ENCODE measurements at regions not wholly inside any gene's neighbourhood (a gene's known extent, or its start where the extent isn't known, plus 50 kb on each side); places are given as distances from the start of the nearest gene placed in this dataset.

- H3K36me3 ChIP-seq (ENCODE audit: control insufficient read depth in 4 of 4, insufficient read depth in 4 of 4, low read length in 3 of 4) = no peaks in the 10 kb centered on the region
- no peak for DNase-seq
- H3K27ac ChIP-seq (ENCODE audit: insufficient read depth in 1 of 2, low read depth in 1 of 2, low read length in 2 of 2, poor library complexity in 1 of 2, severe bottlenecking in 2 of 2) = no peak overlapping the region
- H3K4me3 ChIP-seq (ENCODE audit: control insufficient read depth in 1 of 7, extremely low read depth in 1 of 7, insufficient read depth in 4 of 7, low read depth in 2 of 7, low read length in 6 of 7) = no peak overlapping the region
- ChIA-PET CTCF (no interaction called here), POLR2A (no interaction called here)
- H3K9me3 ChIP-seq (ENCODE audit: control extremely low read depth in 1 of 5, control insufficient read depth in 4 of 5, insufficient read depth in 2 of 5, low read depth in 1 of 5, low read length in 4 of 5) = peaks cover 0 to 4% (median 3%) of the 10 kb centered on the region in 5 experiments
- H3K27me3 ChIP-seq (replicated peaks in 2 of 5; ENCODE audit: control insufficient read depth in 4 of 5, insufficient read depth in 5 of 5, low read length in 4 of 5) = no peaks in the 10 kb centered on the region
- WGBS (ENCODE audit: insufficient coverage) = 90% methylated on average over 7 of the region's 11 CpGs
- H3K4me1 ChIP-seq (ENCODE audit: control extremely low read depth in 1 of 4, control insufficient read depth in 4 of 4, insufficient read depth in 4 of 4, low read length in 3 of 4) = no peaks in the 10 kb centered on the region
Observed at GRCh38 chr6:67663105-67663895, 971.8 kb upstream of the ADGRB3 start.

- no peaks in the 10 kb centered on the region for H3K27me3 ChIP-seq (replicated peaks in 2 of 5; ENCODE audit: control insufficient read depth in 4 of 5, insufficient read depth in 5 of 5, low read length in 4 of 5)
- no peaks in the 10 kb centered on the region for H3K36me3 ChIP-seq (ENCODE audit: control insufficient read depth in 4 of 4, insufficient read depth in 4 of 4, low read length in 3 of 4)
- DNase-seq = no peak
- POLR2A ChIA-PET = no interaction called here
- H3K4me3 ChIP-seq (ENCODE audit: control insufficient read depth in 1 of 7, extremely low read depth in 1 of 7, insufficient read depth in 4 of 7, low read depth in 2 of 7, low read length in 6 of 7) = no peak overlapping the region
- 83% methylated on average over 1 of the region's 3 CpGs for WGBS (ENCODE audit: insufficient coverage)
- H3K27ac ChIP-seq (ENCODE audit: insufficient read depth in 1 of 2, low read depth in 1 of 2, low read length in 2 of 2, poor library complexity in 1 of 2, severe bottlenecking in 2 of 2) = no peak overlapping the region
- H3K9me3 ChIP-seq (ENCODE audit: control extremely low read depth in 1 of 5, control insufficient read depth in 4 of 5, insufficient read depth in 2 of 5, low read depth in 1 of 5, low read length in 4 of 5) = no peaks in the 10 kb centered on the region
- CTCF ChIA-PET = no interaction called here
- no peaks in the 10 kb centered on the region for H3K4me1 ChIP-seq (ENCODE audit: control extremely low read depth in 1 of 4, control insufficient read depth in 4 of 4, insufficient read depth in 4 of 4, low read length in 3 of 4)
Observed at GRCh38 chr6:67653561-67653960, 981.5 kb upstream of the ADGRB3 start.

- DNase-seq = no peak
- Histone ChIP-seq H3K4me3 (ENCODE audit: control insufficient read depth in 1 of 7, extremely low read depth in 1 of 7, insufficient read depth in 4 of 7, low read depth in 2 of 7, low read length in 6 of 7) (no peak overlapping the region), H3K27ac (ENCODE audit: insufficient read depth in 1 of 2, low read depth in 1 of 2, low read length in 2 of 2, poor library complexity in 1 of 2, severe bottlenecking in 2 of 2) (no peak overlapping the region), H3K4me1 (ENCODE audit: control extremely low read depth in 1 of 4, control insufficient read depth in 4 of 4, insufficient read depth in 4 of 4, low read length in 3 of 4) (no peaks in the 10 kb centered on the region), H3K27me3 (replicated peaks in 2 of 5; ENCODE audit: control insufficient read depth in 4 of 5, insufficient read depth in 5 of 5, low read length in 4 of 5) (no peaks in the 10 kb centered on the region), H3K9me3 (ENCODE audit: control extremely low read depth in 1 of 5, control insufficient read depth in 4 of 5, insufficient read depth in 2 of 5, low read depth in 1 of 5, low read length in 4 of 5) (no peaks in the 10 kb centered on the region), H3K36me3 (ENCODE audit: control insufficient read depth in 4 of 4, insufficient read depth in 4 of 4, low read length in 3 of 4) (no peaks in the 10 kb centered on the region)
- POLR2A ChIA-PET = interaction anchor here (0.6 kb wide), 1 partner anchor 18 kb away, joined by 3 read pairs; no protein-coding TSS in a partner anchor
- CTCF ChIA-PET = no interaction called here
- WGBS (ENCODE audit: insufficient coverage) = no CpG with 5 or more reads among the region's 1 CpG
Observed at GRCh38 chr6:67646550-67646949, 988.5 kb upstream of the ADGRB3 start.

DNA sequence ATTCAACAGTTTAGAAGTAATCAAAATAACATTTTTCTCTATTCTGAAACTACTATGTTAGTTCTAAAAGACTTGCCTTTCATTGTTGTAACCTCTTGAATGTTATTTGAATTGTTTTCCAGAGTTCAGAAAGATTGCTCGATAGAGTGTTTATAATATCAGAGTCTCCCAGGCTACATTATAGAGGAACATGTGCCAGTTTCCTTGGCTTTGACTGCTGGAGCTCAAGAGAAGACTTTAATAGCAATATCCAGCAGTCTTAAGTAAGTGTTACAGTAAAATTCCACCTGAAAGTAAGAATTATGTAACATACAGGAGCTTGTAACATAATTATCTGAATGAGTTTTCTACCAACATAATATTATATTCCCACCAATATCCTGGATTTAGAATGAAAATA is 991.8 kb upstream of the ADGRB3 start:
- no peak overlapping the region for H3K4me3 ChIP-seq (ENCODE audit: control insufficient read depth in 1 of 7, extremely low read depth in 1 of 7, insufficient read depth in 4 of 7, low read depth in 2 of 7, low read length in 6 of 7)
- no peaks in the 10 kb centered on the region for H3K36me3 ChIP-seq (ENCODE audit: control insufficient read depth in 4 of 4, insufficient read depth in 4 of 4, low read length in 3 of 4)
- CTCF ChIA-PET = no interaction called here
- H3K4me1 ChIP-seq (ENCODE audit: control extremely low read depth in 1 of 4, control insufficient read depth in 4 of 4, insufficient read depth in 4 of 4, low read length in 3 of 4) = no peaks in the 10 kb centered on the region
- no peak overlapping the region for H3K27ac ChIP-seq (ENCODE audit: insufficient read depth in 1 of 2, low read depth in 1 of 2, low read length in 2 of 2, poor library complexity in 1 of 2, severe bottlenecking in 2 of 2)
- POLR2A ChIA-PET = no interaction called here
- DNase-seq = no peak
- no peaks in the 10 kb centered on the region for H3K9me3 ChIP-seq (ENCODE audit: control extremely low read depth in 1 of 5, control insufficient read depth in 4 of 5, insufficient read depth in 2 of 5, low read depth in 1 of 5, low read length in 4 of 5)
- 83% methylated on average over 1 of the region's 1 CpG for WGBS (ENCODE audit: insufficient coverage)
- H3K27me3 ChIP-seq (replicated peaks in 2 of 5; ENCODE audit: control insufficient read depth in 4 of 5, insufficient read depth in 5 of 5, low read length in 4 of 5) = no peaks in the 10 kb centered on the region

DNA sequence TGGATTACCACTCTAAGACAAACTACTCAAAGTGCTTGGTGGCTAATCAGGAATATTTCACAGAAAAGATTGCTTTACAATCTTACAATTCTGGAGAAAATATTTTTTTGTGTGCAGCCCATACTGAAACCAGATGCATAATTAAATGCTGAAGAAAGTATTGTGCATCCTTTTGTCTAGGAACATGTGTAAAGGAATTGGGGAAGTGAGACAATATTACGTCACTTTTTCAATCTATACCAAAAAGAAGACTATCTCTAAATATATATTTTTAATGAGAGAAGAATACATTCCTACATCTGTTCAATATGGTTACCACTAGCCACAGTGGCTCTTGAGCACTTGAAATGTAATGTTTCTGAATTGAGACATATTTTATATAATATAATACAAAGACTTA is 992.5 kb upstream of the ADGRB3 start:
- CTCF ChIA-PET = no interaction called here
- no CpG with 5 or more reads among the region's 1 CpG for WGBS (ENCODE audit: insufficient coverage)

GRCh38 chr6:67640484-67640883 is 994.6 kb upstream of the ADGRB3 start:
- POLR2A ChIA-PET = no interaction called here
- Histone ChIP-seq H3K9me3 (ENCODE audit: control extremely low read depth in 1 of 5, control insufficient read depth in 4 of 5, insufficient read depth in 2 of 5, low read depth in 1 of 5, low read length in 4 of 5) (no peaks in the 10 kb centered on the region), H3K27ac (ENCODE audit: insufficient read depth in 1 of 2, low read depth in 1 of 2, low read length in 2 of 2, poor library complexity in 1 of 2, severe bottlenecking in 2 of 2) (no peak overlapping the region), H3K27me3 (replicated peaks in 2 of 5; ENCODE audit: control insufficient read depth in 4 of 5, insufficient read depth in 5 of 5, low read length in 4 of 5) (no peaks in the 10 kb centered on the region), H3K4me1 (ENCODE audit: control extremely low read depth in 1 of 4, control insufficient read depth in 4 of 4, insufficient read depth in 4 of 4, low read length in 3 of 4) (no peaks in the 10 kb centered on the region), H3K4me3 (ENCODE audit: control insufficient read depth in 1 of 7, extremely low read depth in 1 of 7, insufficient read depth in 4 of 7, low read depth in 2 of 7, low read length in 6 of 7) (no peak overlapping the region), H3K36me3 (ENCODE audit: control insufficient read depth in 4 of 4, insufficient read depth in 4 of 4, low read length in 3 of 4) (no peaks in the 10 kb centered on the region)
- DNase-seq = no peak
- CTCF ChIA-PET = no interaction called here

More for the DNA sequence above, 992.5 kb upstream of the ADGRB3 start:
- H3K9me3 ChIP-seq (ENCODE audit: control extremely low read depth in 1 of 5, control insufficient read depth in 4 of 5, insufficient read depth in 2 of 5, low read depth in 1 of 5, low read length in 4 of 5) = no peaks in the 10 kb centered on the region
- no peak for DNase-seq
- H3K27me3 ChIP-seq (replicated peaks in 2 of 5; ENCODE audit: control insufficient read depth in 4 of 5, insufficient read depth in 5 of 5, low read length in 4 of 5) = no peaks in the 10 kb centered on the region
- H3K4me1 ChIP-seq (ENCODE audit: control extremely low read depth in 1 of 4, control insufficient read depth in 4 of 4, insufficient read depth in 4 of 4, low read length in 3 of 4) = no peaks in the 10 kb centered on the region
- no peaks in the 10 kb centered on the region for H3K36me3 ChIP-seq (ENCODE audit: control insufficient read depth in 4 of 4, insufficient read depth in 4 of 4, low read length in 3 of 4)
- H3K27ac ChIP-seq (ENCODE audit: insufficient read depth in 1 of 2, low read depth in 1 of 2, low read length in 2 of 2, poor library complexity in 1 of 2, severe bottlenecking in 2 of 2) = no peak overlapping the region
- H3K4me3 ChIP-seq (ENCODE audit: control insufficient read depth in 1 of 7, extremely low read depth in 1 of 7, insufficient read depth in 4 of 7, low read depth in 2 of 7, low read length in 6 of 7) = no peak overlapping the region
- POLR2A ChIA-PET = no interaction called here

- Histone ChIP-seq H3K4me1 (ENCODE audit: control extremely low read depth in 1 of 4, control insufficient read depth in 4 of 4, insufficient read depth in 4 of 4, low read length in 3 of 4) (no peaks in the 10 kb centered on the region), H3K36me3 (ENCODE audit: control insufficient read depth in 4 of 4, insufficient read depth in 4 of 4, low read length in 3 of 4) (no peaks in the 10 kb centered on the region), H3K27me3 (replicated peaks in 2 of 5; ENCODE audit: control insufficient read depth in 4 of 5, insufficient read depth in 5 of 5, low read length in 4 of 5) (no peaks in the 10 kb centered on the region), H3K4me3 (ENCODE audit: control insufficient read depth in 1 of 7, extremely low read depth in 1 of 7, insufficient read depth in 4 of 7, low read depth in 2 of 7, low read length in 6 of 7) (no peak overlapping the region), H3K27ac (ENCODE audit: insufficient read depth in 1 of 2, low read depth in 1 of 2, low read length in 2 of 2, poor library complexity in 1 of 2, severe bottlenecking in 2 of 2) (no peak overlapping the region), H3K9me3 (ENCODE audit: control extremely low read depth in 1 of 5, control insufficient read depth in 4 of 5, insufficient read depth in 2 of 5, low read depth in 1 of 5, low read length in 4 of 5) (no peaks in the 10 kb centered on the region)
- CTCF ChIA-PET = no interaction called here
- no peak for DNase-seq
- POLR2A ChIA-PET = no interaction called here
Observed at GRCh38 chr6:67639161-67639560, 995.9 kb upstream of the ADGRB3 start.

Measured in common myeloid progenitor, CD34-positive (primary cell).